NK-92 treated with Interleukin-12 subunit alpha and Interleukin-12 subunit beta, amount 100 ng/mL, for 24 hours (cell line): ENCODE measurements at regions not wholly inside any gene's neighbourhood (a gene's known extent, or its start where the extent isn't known, plus 50 kb on each side); places are given as distances from the start of the nearest gene placed in this dataset.
"Not testable (repeated sequence)": the region's sequence is repeated elsewhere in the genome, so short reads cannot be mapped to it uniquely, and the experiment has no call there.

Experiments used
- DNase-seq: peaks from one replicate; lab custom pipeline; 2025; lab: John Stamatoyannopoulos, UW

GRCh38 chr16:86939609-86940008 lies 361.3 kb downstream of the FOXL1 start:
- no peak for DNase-seq

- no peak for DNase-seq
These were observed 363.4 kb downstream of the FOXL1 start for GRCh38 chr16:86941731-86942130.

- no peak for DNase-seq
These were observed 364.1 kb downstream of the FOXL1 start for GRCh38 chr16:86942151-86943051.

GRCh38 chr16:86945166-86945900 lies 367.0 kb downstream of the FOXL1 start:
- no peak for DNase-seq

GRCh38 chr16:86946396-86946795 lies 368.0 kb downstream of the FOXL1 start:
- no peak for DNase-seq

- no peak for DNase-seq
These were observed 368.6 kb downstream of the FOXL1 start for GRCh38 chr16:86946981-86947380.

- no peak for DNase-seq
These were observed 369.1 kb downstream of the C16orf95 start for GRCh38 chr16:86948046-86948445.

GRCh38 chr16:86949116-86949515 lies 368.1 kb downstream of the C16orf95 start:
- no peak for DNase-seq

GRCh38 chr16:86949630-86950029 lies 367.6 kb downstream of the C16orf95 start:
- no peak for DNase-seq

- no peak for DNase-seq
These were observed 366.0 kb downstream of the C16orf95 start for GRCh38 chr16:86951041-86951822.

GRCh38 chr16:86951831-86952598 lies 365.2 kb downstream of the C16orf95 start:
- DNase-seq: no peak

GRCh38 chr16:86952769-86953168 lies 364.4 kb downstream of the C16orf95 start:
- DNase-seq: no peak

- no peak for DNase-seq
These were observed 363.4 kb downstream of the C16orf95 start for GRCh38 chr16:86953631-86954391.

GRCh38 chr16:86955136-86955855 lies 361.9 kb downstream of the C16orf95 start:
- DNase-seq: no peak

GRCh38 chr16:86956437-86956836 lies 360.8 kb downstream of the C16orf95 start:
- no peak for DNase-seq

GRCh38 chr16:86957662-86958198 lies 359.5 kb downstream of the C16orf95 start:
- DNase-seq: not testable (repeated sequence)

- no peak for DNase-seq
These were observed 358.8 kb downstream of the C16orf95 start for GRCh38 chr16:86958423-86958822.

GRCh38 chr16:86959091-86959651 lies 358.0 kb downstream of the C16orf95 start:
- no peak for DNase-seq

GRCh38 chr16:86959729-86960128 lies 357.5 kb downstream of the C16orf95 start:
- no peak for DNase-seq

- DNase-seq: no peak
These were observed 356.9 kb downstream of the C16orf95 start for GRCh38 chr16:86960266-86960665.
